SU-DHL-6 (cell line): ENCODE measurements at regions not wholly inside any gene's neighbourhood (a gene's known extent, or its start where the extent isn't known, plus 50 kb on each side); places are given as distances from the start of the nearest gene placed in this dataset.

ENCODE experiments used
- EZH2phosphoT487 ChIP-seq: fragments of 200-600 bp; sonication (generic), shearing (Covaris generic); conservative IDR thresholded peaks from 2 replicates; pipeline ENCODE4 v1.6.1; 2018; ENCODE audit warnings: mild to moderate bottlenecking, antibody characterized with exemption, low read length, moderate library complexity, mixed read lengths
- TF ChIP-seq, protein P1 (sequence below): fragments of 200-600 bp; sonication (generic); IDR thresholded peaks from one replicate; pipeline ENCODE4 v1.5.1; 2017; ENCODE audit warnings: antibody characterized with exemption, mild to moderate bottlenecking, low read length, moderate library complexity; ENCODE audit not compliant: insufficient read depth, poor library complexity, severe bottlenecking

- TF ChIP-seq, protein P1, sequence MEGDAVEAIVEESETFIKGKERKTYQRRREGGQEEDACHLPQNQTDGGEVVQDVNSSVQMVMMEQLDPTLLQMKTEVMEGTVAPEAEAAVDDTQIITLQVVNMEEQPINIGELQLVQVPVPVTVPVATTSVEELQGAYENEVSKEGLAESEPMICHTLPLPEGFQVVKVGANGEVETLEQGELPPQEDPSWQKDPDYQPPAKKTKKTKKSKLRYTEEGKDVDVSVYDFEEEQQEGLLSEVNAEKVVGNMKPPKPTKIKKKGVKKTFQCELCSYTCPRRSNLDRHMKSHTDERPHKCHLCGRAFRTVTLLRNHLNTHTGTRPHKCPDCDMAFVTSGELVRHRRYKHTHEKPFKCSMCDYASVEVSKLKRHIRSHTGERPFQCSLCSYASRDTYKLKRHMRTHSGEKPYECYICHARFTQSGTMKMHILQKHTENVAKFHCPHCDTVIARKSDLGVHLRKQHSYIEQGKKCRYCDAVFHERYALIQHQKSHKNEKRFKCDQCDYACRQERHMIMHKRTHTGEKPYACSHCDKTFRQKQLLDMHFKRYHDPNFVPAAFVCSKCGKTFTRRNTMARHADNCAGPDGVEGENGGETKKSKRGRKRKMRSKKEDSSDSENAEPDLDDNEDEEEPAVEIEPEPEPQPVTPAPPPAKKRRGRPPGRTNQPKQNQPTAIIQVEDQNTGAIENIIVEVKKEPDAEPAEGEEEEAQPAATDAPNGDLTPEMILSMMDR = no peak
- no peak for TF ChIP-seq EZH2phosphoT487
Measured at GRCh38 chr10:57395923-57396322, 871.8 kb downstream of the IPMK start.
